Left hindlimb (tissue), 1 donor: ENCODE measurements at regions not wholly inside any gene's neighbourhood (a gene's known extent, or its start where the extent isn't known, plus 50 kb on each side); places are given as distances from the start of the nearest gene placed in this dataset.

Experiments
- DNase-seq: peaks from one replicate; pipeline ENCODE4 v3.0.0-alpha.2; 2018

GRCh38 chr4:1493540-1494287, 87.5 kb upstream of the NKX1-1 start:
- DNase-seq: no peak

- DNase-seq: no peak
Measured at GRCh38 chr4:1492651-1493539, 86.7 kb upstream of the NKX1-1 start.

GRCh38 chr4:1492142-1492457, 85.9 kb upstream of the NKX1-1 start:
- no peak for DNase-seq

- no peak for DNase-seq
Measured at GRCh38 chr4:1491328-1492141, 85.3 kb upstream of the NKX1-1 start.

GRCh38 chr4:1490654-1491327, 84.5 kb upstream of the NKX1-1 start:
- DNase-seq: no peak

GRCh38 chr4:1490011-1490653, 83.9 kb upstream of the NKX1-1 start:
- DNase-seq: no peak

- DNase-seq: no peak
Measured at GRCh38 chr4:1489639-1489995, 83.4 kb upstream of the NKX1-1 start.

GRCh38 chr4:1488831-1489638, 82.8 kb upstream of the NKX1-1 start:
- no peak for DNase-seq

GRCh38 chr4:1488357-1488756, 82.1 kb upstream of the NKX1-1 start:
- no peak for DNase-seq

- DNase-seq: no peak
Measured at GRCh38 chr4:1487761-1488160, 81.5 kb upstream of the NKX1-1 start.

- DNase-seq: no peak
Measured at GRCh38 chr4:1487106-1487505, 80.9 kb upstream of the NKX1-1 start.

GRCh38 chr4:1485280-1485679, 79.0 kb upstream of the NKX1-1 start:
- no peak for DNase-seq

- no peak for DNase-seq
Measured at GRCh38 chr4:1480720-1481119, 74.5 kb upstream of the NKX1-1 start.

- no peak for DNase-seq
Measured at GRCh38 chr4:1479454-1479853, 73.2 kb upstream of the NKX1-1 start.

GRCh38 chr4:1478766-1479355, 72.6 kb upstream of the NKX1-1 start:
- no peak for DNase-seq

- DNase-seq: no peak
Measured at GRCh38 chr4:1477045-1477840, 71.0 kb upstream of the NKX1-1 start.

GRCh38 chr4:1476140-1476513, 69.9 kb upstream of the NKX1-1 start:
- DNase-seq: no peak

- no peak for DNase-seq
Measured at GRCh38 chr4:1475277-1476139, 69.3 kb upstream of the NKX1-1 start.
